ENCODE measurements at regions not wholly inside any gene's neighbourhood (a gene's known extent, or its start where the extent isn't known, plus 50 kb on each side); places are given as distances from the start of the nearest gene placed in this dataset.

DNA sequence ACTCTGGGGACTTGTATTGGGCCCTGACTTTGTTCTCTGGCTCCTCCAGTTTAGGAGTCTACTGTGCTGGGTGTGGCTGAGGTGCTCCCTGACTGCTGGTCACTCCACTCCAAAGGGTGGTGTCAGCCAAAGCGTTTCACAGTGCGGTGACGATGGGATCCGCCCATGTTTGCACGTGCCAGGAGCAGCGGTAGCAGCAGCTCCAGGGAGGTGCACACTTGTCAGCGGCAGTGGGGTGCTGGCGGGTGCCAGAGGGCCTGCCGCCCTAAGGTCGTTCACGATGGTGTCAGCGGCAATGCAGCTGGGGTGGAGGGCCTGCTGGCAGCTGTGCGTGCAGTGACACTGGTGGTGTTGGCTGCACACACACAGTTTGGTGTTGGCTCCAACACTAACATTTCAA, 268.5 kb upstream of the AKR1E2 start:
- TF ChIP-seq POLR2AphosphoS5 (IDR thresholded peaks at IDR 0.05; ENCODE audit: low read depth) = no peak
- TF ChIP-seq, protein P1, sequence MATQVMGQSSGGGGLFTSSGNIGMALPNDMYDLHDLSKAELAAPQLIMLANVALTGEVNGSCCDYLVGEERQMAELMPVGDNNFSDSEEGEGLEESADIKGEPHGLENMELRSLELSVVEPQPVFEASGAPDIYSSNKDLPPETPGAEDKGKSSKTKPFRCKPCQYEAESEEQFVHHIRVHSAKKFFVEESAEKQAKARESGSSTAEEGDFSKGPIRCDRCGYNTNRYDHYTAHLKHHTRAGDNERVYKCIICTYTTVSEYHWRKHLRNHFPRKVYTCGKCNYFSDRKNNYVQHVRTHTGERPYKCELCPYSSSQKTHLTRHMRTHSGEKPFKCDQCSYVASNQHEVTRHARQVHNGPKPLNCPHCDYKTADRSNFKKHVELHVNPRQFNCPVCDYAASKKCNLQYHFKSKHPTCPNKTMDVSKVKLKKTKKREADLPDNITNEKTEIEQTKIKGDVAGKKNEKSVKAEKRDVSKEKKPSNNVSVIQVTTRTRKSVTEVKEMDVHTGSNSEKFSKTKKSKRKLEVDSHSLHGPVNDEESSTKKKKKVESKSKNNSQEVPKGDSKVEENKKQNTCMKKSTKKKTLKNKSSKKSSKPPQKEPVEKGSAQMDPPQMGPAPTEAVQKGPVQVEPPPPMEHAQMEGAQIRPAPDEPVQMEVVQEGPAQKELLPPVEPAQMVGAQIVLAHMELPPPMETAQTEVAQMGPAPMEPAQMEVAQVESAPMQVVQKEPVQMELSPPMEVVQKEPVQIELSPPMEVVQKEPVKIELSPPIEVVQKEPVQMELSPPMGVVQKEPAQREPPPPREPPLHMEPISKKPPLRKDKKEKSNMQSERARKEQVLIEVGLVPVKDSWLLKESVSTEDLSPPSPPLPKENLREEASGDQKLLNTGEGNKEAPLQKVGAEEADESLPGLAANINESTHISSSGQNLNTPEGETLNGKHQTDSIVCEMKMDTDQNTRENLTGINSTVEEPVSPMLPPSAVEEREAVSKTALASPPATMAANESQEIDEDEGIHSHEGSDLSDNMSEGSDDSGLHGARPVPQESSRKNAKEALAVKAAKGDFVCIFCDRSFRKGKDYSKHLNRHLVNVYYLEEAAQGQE (IDR thresholded peaks at IDR 0.05; ENCODE audit: insufficient replicate concordance, low read depth) = no peak
- no peak for TF ChIP-seq GABPA (IDR thresholded peaks at IDR 0.05; ENCODE audit: low read depth)
- TF ChIP-seq, protein P2, sequence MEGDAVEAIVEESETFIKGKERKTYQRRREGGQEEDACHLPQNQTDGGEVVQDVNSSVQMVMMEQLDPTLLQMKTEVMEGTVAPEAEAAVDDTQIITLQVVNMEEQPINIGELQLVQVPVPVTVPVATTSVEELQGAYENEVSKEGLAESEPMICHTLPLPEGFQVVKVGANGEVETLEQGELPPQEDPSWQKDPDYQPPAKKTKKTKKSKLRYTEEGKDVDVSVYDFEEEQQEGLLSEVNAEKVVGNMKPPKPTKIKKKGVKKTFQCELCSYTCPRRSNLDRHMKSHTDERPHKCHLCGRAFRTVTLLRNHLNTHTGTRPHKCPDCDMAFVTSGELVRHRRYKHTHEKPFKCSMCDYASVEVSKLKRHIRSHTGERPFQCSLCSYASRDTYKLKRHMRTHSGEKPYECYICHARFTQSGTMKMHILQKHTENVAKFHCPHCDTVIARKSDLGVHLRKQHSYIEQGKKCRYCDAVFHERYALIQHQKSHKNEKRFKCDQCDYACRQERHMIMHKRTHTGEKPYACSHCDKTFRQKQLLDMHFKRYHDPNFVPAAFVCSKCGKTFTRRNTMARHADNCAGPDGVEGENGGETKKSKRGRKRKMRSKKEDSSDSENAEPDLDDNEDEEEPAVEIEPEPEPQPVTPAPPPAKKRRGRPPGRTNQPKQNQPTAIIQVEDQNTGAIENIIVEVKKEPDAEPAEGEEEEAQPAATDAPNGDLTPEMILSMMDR (IDR thresholded peaks at IDR 0.05; ENCODE audit: insufficient read depth, low read length) = no peak
- TF ChIP-seq SPI1 (IDR thresholded peaks at IDR 0.05; ENCODE audit: borderline replicate concordance, low read depth) = no peak
- H3K27me3 ChIP-seq (ENCODE audit: insufficient read depth, poor library complexity, severe bottlenecking) = no peaks in the 10 kb centered on the region
- H3K27ac ChIP-seq (replicated peaks) = no peak overlapping the region
- DNase-seq (ENCODE audit: low read depth in 1 of 2, low spot score in 1 of 2) = no peak
- no peak overlapping the region for H3K4me3 ChIP-seq (replicated peaks; ENCODE audit: insufficient read depth, low read length)

DNA sequence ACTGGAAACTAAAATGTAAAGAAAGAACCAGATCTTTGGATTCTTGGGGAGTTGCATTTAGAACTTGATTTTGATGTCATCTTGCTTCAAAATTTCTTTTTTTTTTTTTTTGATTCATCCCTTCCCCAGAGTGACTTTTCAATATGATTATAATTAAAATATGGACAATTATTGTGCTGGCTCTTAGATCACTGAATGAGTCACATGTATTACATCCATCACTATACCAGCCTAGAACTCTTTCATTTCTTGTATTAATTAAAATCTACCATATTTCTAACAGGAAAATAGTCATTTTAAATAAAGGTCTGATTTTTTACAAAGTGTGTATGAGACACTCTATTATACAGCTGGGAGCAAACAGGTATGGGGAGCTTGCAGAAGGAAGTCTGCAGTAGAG, 269.5 kb upstream of the AKR1E2 start:
- H3K4me3 ChIP-seq (replicated peaks; ENCODE audit: insufficient read depth, low read length) = no peak overlapping the region
- H3K27ac ChIP-seq (replicated peaks) = no peak overlapping the region
- H3K27me3 ChIP-seq (ENCODE audit: insufficient read depth, poor library complexity, severe bottlenecking) = no peaks in the 10 kb centered on the region
- TF ChIP-seq SPI1 (IDR thresholded peaks at IDR 0.05; ENCODE audit: borderline replicate concordance, low read depth) = no peak
- no peak for TF ChIP-seq POLR2AphosphoS5 (IDR thresholded peaks at IDR 0.05; ENCODE audit: low read depth)
- TF ChIP-seq GABPA (IDR thresholded peaks at IDR 0.05; ENCODE audit: low read depth) = no peak
- TF ChIP-seq, protein P2 (IDR thresholded peaks at IDR 0.05; ENCODE audit: insufficient read depth, low read length) = no peak
- TF ChIP-seq, protein P1 (IDR thresholded peaks at IDR 0.05; ENCODE audit: insufficient replicate concordance, low read depth) = no peak
- DNase-seq (ENCODE audit: low read depth in 1 of 2, low spot score in 1 of 2) = no peak

DNA sequence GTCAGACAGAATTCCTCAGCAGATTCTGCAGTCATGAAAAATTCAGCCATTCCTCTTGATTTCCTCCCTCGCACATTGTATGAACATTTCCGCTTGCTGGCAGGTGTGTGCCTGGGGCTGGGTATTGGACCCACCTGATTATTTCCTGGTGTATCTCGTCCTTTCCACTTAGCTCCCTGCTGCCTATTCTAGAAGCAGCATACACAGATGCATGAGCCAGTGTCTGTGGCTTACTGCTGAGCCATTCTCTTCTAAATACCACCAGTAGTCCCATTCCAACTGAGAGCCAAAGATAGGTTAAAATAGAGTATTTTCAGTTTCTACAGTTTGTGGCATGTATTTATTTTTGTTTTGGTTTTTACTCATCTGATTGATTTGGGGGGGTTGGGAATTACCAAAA, 270.1 kb upstream of the AKR1E2 start:
- TF ChIP-seq, protein P2 (IDR thresholded peaks at IDR 0.05; ENCODE audit: insufficient read depth, low read length) = no peak
- TF ChIP-seq, protein P1 (IDR thresholded peaks at IDR 0.05; ENCODE audit: insufficient replicate concordance, low read depth) = no peak
- TF ChIP-seq GABPA (IDR thresholded peaks at IDR 0.05; ENCODE audit: low read depth) (no peak), POLR2AphosphoS5 (IDR thresholded peaks at IDR 0.05; ENCODE audit: low read depth) (no peak)
- no peak for DNase-seq (ENCODE audit: low read depth in 1 of 2, low spot score in 1 of 2)
- H3K27me3 ChIP-seq (ENCODE audit: insufficient read depth, poor library complexity, severe bottlenecking) = no peaks in the 10 kb centered on the region
- no peak overlapping the region for H3K27ac ChIP-seq (replicated peaks)
- H3K4me3 ChIP-seq (replicated peaks; ENCODE audit: insufficient read depth, low read length) = no peak overlapping the region
